Skin epidermis (tissue), 12 donors: ENCODE measurements at regions not wholly inside any gene's neighbourhood (a gene's known extent, or its start where the extent isn't known, plus 50 kb on each side); places are given as distances from the start of the nearest gene placed in this dataset.

Source experiments
- H3K27ac ChIP-seq, 21 experiments: fragments of 200-600 bp; sonication (generic) in 11 of 21; one replicate each; pipeline ENCODE4 v1.5.0; 2020; ENCODE audit warnings: mild to moderate bottlenecking in 3 of 21, inconsistent platforms in 2 of 21, moderate library complexity in 2 of 21
- H3K4me3 ChIP-seq, 7 experiments: fragments of 200-600 bp; sonication (generic) in 2 of 7; one replicate each; pipeline ENCODE4 v1.5.0; 2020; ENCODE audit warnings: inconsistent platforms in 2 of 7, mild to moderate bottlenecking in 2 of 7, moderate library complexity in 1 of 7

- H3K4me3 ChIP-seq = no peak overlapping the region
- H3K27ac ChIP-seq = no peak overlapping the region
Measured at GRCh38 chr4:179867300-179867878, 2375.8 kb upstream of the TENM3 start.

- Histone ChIP-seq H3K4me3 (no peak overlapping the region), H3K27ac (no peak overlapping the region)
Measured at GRCh38 chr4:179871726-179872125, 2371.5 kb upstream of the TENM3 start.

- H3K27ac ChIP-seq = no peak overlapping the region
- H3K4me3 ChIP-seq = no peak overlapping the region
Measured at GRCh38 chr4:179872755-179873154, 2370.4 kb upstream of the TENM3 start.

GRCh38 chr4:179880756-179881155 lies 2362.4 kb upstream of the TENM3 start:
- H3K4me3 ChIP-seq = no peak overlapping the region

GRCh38 chr4:179894066-179894778 lies 2349.0 kb upstream of the TENM3 start:
- Histone ChIP-seq H3K4me3 (no peak overlapping the region), H3K27ac (no peak overlapping the region)

More at GRCh38 chr4:179880756-179881155, 2362.4 kb upstream of the TENM3 start:
- no peak overlapping the region for H3K27ac ChIP-seq

- no peak overlapping the region for H3K27ac ChIP-seq
- H3K4me3 ChIP-seq = no peak overlapping the region
Measured at GRCh38 chr4:179919587-179919986, 2323.6 kb upstream of the TENM3 start.

- no peak overlapping the region for H3K27ac ChIP-seq
- no peak overlapping the region for H3K4me3 ChIP-seq
Measured at GRCh38 chr4:179927473-179927872, 2315.7 kb upstream of the TENM3 start.

- Histone ChIP-seq H3K27ac (no peak overlapping the region), H3K4me3 (no peak overlapping the region)
Measured at GRCh38 chr4:179941911-179942310, 2301.3 kb upstream of the TENM3 start.

GRCh38 chr4:179976777-179977176 lies 2266.4 kb upstream of the TENM3 start:
- H3K27ac ChIP-seq = no peak overlapping the region
- no peak overlapping the region for H3K4me3 ChIP-seq

GRCh38 chr4:179977378-179977777 lies 2265.8 kb upstream of the TENM3 start:
- Histone ChIP-seq H3K4me3 (no peak overlapping the region), H3K27ac (no peak overlapping the region)

- H3K27ac ChIP-seq = no peak overlapping the region
- no peak overlapping the region for H3K4me3 ChIP-seq
Measured at GRCh38 chr4:179981161-179981560, 2262.0 kb upstream of the TENM3 start.

GRCh38 chr4:179989975-179990374 lies 2253.2 kb upstream of the TENM3 start:
- Histone ChIP-seq H3K4me3 (no peak overlapping the region), H3K27ac (no peak overlapping the region)

- H3K4me3 ChIP-seq = no peak overlapping the region
- no peak overlapping the region for H3K27ac ChIP-seq
Measured at GRCh38 chr4:180009316-180009715, 2233.9 kb upstream of the TENM3 start.

- no peak overlapping the region for H3K4me3 ChIP-seq
- no peak overlapping the region for H3K27ac ChIP-seq
Measured at GRCh38 chr4:180028682-180029081, 2214.5 kb upstream of the TENM3 start.

GRCh38 chr4:180031330-180031729 lies 2211.9 kb upstream of the TENM3 start:
- H3K27ac ChIP-seq = no peak overlapping the region

GRCh38 chr4:180041576-180041975 lies 2201.6 kb upstream of the TENM3 start:
- no peak overlapping the region for H3K27ac ChIP-seq
- H3K4me3 ChIP-seq = no peak overlapping the region

More at GRCh38 chr4:180031330-180031729, 2211.9 kb upstream of the TENM3 start:
- no peak overlapping the region for H3K4me3 ChIP-seq

- H3K4me3 ChIP-seq = no peak overlapping the region
- H3K27ac ChIP-seq = no peak overlapping the region
Measured at GRCh38 chr4:180052629-180053028, 2190.6 kb upstream of the TENM3 start.

- H3K27ac ChIP-seq = no peak overlapping the region
- no peak overlapping the region for H3K4me3 ChIP-seq
Measured at GRCh38 chr4:180054291-180054690, 2188.9 kb upstream of the TENM3 start.

GRCh38 chr4:180057299-180057721 lies 2185.9 kb upstream of the TENM3 start:
- H3K4me3 ChIP-seq = no peak overlapping the region

GRCh38 chr4:180057891-180058671 lies 2185.1 kb upstream of the TENM3 start:
- no peak overlapping the region for H3K27ac ChIP-seq

More at GRCh38 chr4:180057299-180057721, 2185.9 kb upstream of the TENM3 start:
- H3K27ac ChIP-seq = no peak overlapping the region

More at GRCh38 chr4:180057891-180058671, 2185.1 kb upstream of the TENM3 start:
- H3K4me3 ChIP-seq = peak overlapping the region; percentile 17 to 45 (median 30)
